NT2/D1 (cell line): ENCODE measurements at regions not wholly inside any gene's neighbourhood (a gene's known extent, or its start where the extent isn't known, plus 50 kb on each side); places are given as distances from the start of the nearest gene placed in this dataset.

Experiments
- YY1 ChIP-seq: IDR thresholded peaks from 2 replicates; pipeline ENCODE4 v1.6.1; 2011; ENCODE audit not compliant: insufficient read length, insufficient read depth
- ZNF274 ChIP-seq: IDR thresholded peaks from 2 replicates; pipeline ENCODE4 v1.6.1; 2011; ENCODE audit warnings: mild to moderate bottlenecking, low read depth, low read length

GRCh38 chr15:35705030-35705883, 159.3 kb upstream of the DPH6 start:
- TF ChIP-seq YY1, result no peak
- no peak for TF ChIP-seq ZNF274
